ENCODE measurements at regions not wholly inside any gene's neighbourhood (a gene's known extent, or its start where the extent isn't known, plus 50 kb on each side); places are given as distances from the start of the nearest gene placed in this dataset.

GRCh38 chr11:32221476-32222032 is 130.7 kb downstream of the RCN1 start:
- FAIRE-seq = no peak

GRCh38 chr11:32224580-32224979 is 133.7 kb downstream of the RCN1 start:
- no peak for FAIRE-seq
- DNase-seq (ENCODE audit: insufficient read length, low spot score) = no peak
- no peak for TF ChIP-seq CTCF (IDR thresholded peaks at IDR 0.05; ENCODE audit: insufficient read depth, missing control alignments)

More at GRCh38 chr11:32221476-32222032, 130.7 kb downstream of the RCN1 start:
- no peak for TF ChIP-seq CTCF (IDR thresholded peaks at IDR 0.05; ENCODE audit: insufficient read depth, missing control alignments)
- no peak for DNase-seq (ENCODE audit: insufficient read length, low spot score)

- no peak for TF ChIP-seq CTCF (IDR thresholded peaks at IDR 0.05; ENCODE audit: insufficient read depth, missing control alignments)
- DNase-seq (ENCODE audit: insufficient read length, low spot score) (peak; percentile 51), FAIRE-seq (peak; percentile 92)
Measured at GRCh38 chr11:32225571-32226285, 134.9 kb downstream of the RCN1 start.

- FAIRE-seq = no peak
- no peak for DNase-seq (ENCODE audit: insufficient read length, low spot score)
- no peak for TF ChIP-seq CTCF (IDR thresholded peaks at IDR 0.05; ENCODE audit: insufficient read depth, missing control alignments)
Measured at GRCh38 chr11:32226480-32226879, 135.6 kb downstream of the RCN1 start.

GRCh38 chr11:32229576-32230240 is 138.8 kb downstream of the RCN1 start:
- TF ChIP-seq CTCF (IDR thresholded peaks at IDR 0.05; ENCODE audit: insufficient read depth, missing control alignments) = no peak
- DNase-seq (ENCODE audit: insufficient read length, low spot score) (no peak), FAIRE-seq (no peak)

- TF ChIP-seq CTCF (IDR thresholded peaks at IDR 0.05; ENCODE audit: insufficient read depth, missing control alignments) = peak; percentile 75
- DNase-seq (ENCODE audit: insufficient read length, low spot score) (no peak), FAIRE-seq (no peak)
Measured at GRCh38 chr11:32231909-32232493, 141.1 kb downstream of the RCN1 start.
